ENCODE measurements at regions not wholly inside any gene's neighbourhood (a gene's known extent, or its start where the extent isn't known, plus 50 kb on each side); places are given as distances from the start of the nearest gene placed in this dataset.

DNA sequence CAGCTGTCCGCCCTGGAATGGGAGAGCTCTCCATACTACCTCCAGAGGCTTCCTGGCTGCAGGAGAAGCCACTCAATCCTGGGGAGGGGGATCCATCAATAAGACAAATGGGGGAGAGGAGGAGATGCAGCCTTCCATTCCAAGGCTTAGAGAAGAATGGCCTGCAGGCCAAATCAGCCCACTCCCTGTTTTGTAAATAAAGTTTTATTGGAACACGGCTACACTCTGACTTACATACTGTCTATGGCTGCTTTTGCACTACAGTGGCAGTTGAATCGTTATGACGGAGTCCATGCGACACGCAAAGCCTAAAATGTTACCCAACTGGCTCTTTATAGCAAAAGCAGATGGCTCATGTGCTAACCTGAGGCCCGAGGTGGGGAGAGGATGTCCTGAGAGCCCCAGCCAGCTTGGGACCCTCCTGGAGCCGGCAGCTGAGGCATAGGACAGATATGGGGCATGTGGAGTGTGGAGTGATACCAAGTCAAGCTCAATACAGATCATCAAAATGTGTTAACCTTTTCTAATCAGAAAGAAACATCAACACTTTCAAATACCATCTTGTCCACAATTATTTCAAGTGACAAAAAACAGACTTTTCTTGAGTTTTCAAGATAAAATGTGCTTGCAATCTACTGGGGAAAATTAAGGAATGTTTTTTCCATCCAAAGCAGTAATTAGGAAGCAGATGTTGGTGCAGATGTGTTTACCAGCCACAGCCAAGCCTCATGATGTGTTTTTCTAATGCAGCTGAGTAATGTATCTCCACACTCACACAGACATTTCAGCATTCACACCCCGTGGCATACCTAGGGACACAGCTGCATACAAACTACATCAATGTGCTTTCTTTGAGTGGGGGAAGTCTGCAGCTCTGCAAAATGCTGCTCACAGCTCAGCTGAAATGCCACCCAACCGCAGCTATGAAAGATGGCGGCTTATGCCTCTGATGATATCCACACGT is 181.6 kb downstream of the SHANK2 start:
- DNase-seq = no peak

DNA sequence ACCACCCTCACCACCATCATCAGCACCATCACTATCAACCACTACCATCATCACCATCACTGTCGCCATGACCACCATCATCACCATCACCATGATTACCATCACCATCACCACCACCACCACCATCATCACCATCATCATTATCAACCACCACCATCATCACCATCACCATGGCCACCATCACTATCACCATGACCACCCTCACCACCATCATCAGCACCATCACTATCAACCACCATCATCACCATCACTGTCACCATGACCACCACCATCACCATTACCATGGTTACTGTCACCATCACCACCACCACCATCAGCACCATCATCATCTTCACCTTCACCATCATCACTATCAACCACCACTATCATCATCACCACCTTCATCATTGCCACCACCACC is 183.4 kb downstream of the SHANK2 start:
- no peak for DNase-seq

DNA sequence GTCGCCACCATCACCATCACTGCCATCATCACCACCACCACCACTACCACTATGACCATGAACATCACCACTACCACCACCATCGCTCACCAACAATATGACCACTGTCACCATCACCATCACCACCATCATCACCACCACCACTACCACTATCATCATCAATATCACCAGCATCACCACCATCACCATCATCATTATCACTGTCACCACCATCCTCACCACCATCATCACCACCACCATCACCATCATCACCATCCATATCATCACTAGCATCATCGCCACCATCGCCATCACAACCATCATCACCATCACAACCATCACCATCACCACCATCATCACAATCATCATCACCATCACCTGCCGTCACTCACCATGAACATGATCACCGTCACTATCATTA is 184.6 kb downstream of the SHANK2 start:
- DNase-seq = no peak

DNA sequence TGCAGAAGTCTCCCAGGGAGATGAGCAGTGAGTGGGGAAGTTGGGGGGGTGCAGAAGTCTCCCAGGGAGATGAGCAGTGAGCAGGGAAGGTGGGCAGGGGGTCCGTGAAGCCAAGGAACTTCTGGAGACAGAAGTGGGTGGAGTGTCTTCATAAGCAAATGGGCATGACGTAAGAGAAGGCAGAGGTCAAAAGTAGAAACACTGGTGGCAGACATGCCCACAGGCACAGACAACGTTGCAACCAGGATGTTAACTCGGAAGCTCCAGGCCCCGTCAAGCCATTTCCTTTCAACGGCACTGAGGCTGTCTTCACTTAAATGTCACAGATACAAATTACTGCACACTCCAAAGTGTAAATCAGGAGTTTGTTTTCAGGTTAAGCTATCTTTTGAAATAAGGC is 186.1 kb downstream of the SHANK2 start:
- no peak for DNase-seq

DNA sequence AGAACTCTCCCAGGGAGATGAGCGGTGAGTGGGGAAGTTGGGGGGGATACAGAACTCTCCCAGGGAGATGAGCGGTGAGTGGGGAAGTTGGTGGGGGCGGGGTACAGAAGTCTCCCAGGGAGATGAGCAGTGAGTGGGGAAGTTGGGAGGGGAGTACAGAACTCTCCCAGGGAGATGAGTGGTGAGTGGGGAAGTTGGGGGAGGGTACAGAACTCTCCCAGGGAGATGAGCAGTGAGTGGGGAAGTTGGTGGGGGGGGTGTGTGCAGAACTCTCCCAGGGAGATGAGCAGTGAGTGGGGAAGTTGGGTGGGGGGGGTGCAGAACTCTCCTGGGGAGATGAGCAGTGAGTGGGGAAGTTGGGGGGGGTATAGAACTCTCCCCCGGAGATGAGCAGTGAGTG is 186.5 kb downstream of the SHANK2 start:
- no peak for DNase-seq

DNA sequence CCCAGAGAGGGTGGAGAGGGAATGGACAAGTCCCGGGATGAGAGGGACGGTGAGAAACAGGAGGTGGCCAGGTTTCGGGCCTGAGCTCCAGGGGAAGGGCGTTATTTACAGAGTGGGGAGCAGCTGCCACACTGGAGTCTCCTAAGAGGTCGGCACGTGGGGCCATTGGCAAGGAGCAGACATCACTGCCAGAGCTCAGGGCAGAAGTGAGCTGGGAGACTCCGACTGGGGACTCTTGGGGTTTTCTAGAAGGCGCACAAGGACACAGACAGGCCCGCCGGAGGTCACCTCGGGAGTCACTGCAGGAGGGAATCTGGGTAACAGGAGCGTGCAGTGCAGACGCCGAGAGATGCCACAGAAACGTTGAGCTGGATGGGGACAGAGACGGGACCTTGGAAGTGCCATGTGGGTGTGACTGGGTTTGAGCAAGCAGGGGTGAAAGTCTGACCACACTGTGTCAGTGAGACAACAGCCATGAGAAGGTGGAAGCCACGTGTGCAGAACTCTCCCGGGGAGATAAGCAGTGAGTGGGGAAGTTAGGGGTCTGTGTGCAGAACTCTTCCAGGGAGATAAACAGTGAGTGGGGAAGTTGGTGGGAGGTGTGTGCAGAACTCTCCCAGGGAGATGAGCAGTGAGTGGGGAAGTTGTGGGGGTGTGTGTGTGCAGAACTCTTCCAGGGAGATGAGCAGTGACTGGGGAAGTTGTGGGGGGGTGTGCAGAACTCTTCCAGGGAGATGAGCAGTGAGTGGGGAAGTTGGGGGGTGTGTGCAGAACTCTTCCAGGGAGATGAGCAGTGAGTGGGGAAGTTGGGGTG is 187.5 kb downstream of the SHANK2 start:
- DNase-seq = no peak

DNA sequence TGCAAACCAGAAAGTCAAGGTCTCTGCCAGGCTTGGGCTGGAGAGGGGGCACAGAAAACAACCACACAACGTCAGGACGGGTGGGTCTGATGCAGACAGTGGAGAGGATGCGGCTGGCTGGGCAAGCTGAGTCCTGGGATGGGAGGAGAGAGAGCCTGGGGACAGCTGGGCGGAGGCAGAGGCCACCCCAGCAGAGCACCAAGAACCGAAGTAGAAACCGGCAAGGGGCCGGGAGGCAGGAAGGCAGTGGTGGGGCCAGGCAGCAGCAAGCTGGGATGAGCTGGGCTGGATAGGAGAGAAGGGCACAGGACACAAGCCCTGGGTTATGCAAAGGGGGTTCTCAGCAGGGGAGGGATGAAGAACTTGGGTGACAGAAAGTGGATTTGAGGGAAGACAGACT is 188.2 kb downstream of the SHANK2 start:
- DNase-seq = no peak

DNA sequence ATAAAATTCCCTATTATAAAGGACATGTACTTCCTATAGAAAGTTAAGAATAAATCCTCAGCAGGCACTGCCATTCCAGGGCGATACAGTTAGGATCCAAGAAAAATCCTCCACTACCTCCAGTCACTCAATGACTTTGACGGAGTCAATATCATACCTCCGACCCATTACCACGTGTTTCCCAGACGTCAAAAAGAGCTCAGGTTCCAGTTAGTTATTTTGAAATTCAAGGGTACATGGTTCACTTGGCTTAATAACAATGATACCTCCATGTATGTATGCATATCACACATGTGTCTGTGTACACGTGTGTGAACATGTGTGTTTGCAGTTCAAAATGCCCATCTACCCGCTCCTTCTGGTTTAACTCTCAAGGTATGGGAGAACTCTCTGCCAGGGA is 189.2 kb downstream of the SHANK2 start:
- DNase-seq = no peak

DNA sequence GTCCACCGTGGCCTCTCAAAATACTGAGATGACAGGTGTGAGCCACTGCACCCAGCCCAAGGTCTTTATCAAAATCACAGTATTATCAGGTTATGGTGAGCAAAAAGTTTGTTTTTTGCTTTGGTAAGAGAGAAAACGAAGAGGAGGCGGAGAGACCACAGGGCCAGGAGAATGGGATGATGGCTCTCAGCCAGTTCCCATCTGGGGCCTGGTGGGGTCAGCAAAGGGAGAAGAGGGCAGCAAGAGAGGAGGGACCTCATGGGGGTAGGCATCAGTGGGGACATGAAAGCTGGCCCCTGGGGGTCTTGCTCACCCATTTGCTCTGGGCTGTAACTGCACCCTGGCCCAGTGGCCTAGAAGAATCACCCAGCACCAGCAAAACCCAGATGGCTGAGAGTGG is 190.2 kb downstream of the SHANK2 start:
- no peak for DNase-seq

DNA sequence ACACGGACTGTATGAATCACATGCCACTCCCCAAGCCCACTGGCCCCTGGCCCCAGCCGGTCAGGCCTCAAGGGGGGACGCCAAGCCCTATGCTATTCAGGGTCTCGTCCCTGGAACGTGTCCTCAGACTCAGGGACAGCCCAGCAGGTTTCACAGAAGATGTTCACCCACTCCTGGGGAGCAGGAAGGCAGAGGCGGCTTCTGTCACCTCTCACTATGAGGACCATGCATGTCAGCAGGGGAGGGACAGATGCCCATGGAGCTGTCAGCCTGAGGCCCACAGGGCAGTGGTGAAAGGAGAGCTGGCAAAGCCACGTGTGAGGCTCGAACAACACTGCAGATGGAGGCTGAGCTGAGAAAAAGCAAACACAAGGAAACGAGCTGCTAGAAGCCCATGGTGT is 192.0 kb downstream of the SHANK2 start:
- no peak for DNase-seq

DNA sequence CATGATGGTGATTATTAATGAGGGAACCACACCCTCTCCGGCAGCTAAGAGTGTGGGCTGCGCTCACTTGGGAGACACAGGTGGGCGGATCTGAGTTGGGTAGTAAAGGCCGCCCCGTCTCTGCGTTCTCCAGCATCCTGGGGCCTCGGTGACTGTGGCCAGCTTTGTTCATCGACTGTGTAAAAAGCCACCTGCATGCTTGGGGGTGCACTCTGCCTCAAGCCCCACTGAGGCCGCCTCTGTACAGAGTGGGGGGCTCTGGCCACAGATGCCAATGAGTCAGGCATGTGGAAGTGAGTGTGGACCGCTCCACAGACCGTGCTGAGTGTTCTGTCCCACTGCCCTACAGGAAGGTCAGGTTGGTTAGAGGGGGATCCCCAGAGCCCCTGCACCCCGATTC is 192.7 kb downstream of the SHANK2 start:
- DNase-seq = no peak

DNA sequence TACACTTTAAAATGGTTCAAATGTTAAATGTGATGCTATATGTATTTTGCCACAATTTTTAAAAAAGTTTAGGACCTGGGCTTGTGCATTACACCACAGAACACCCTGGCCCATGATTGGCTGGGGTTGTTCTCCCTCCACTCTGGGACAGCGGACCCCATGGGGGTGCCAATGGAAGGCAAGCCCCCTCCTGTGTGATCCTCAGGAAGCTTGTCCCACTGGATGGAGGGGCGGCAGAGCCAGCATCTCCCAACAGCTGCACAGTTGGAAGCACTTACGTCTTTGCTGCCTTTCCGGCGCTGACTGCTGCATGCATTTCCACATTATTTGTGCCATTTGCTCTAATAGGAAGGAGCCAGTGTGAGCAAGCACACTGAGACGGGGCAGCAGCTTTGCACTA is 196.5 kb downstream of the SHANK2 start:
- no peak for DNase-seq
